GM12891 (cell line): ENCODE measurements at regions not wholly inside any gene's neighbourhood (a gene's known extent, or its start where the extent isn't known, plus 50 kb on each side); places are given as distances from the start of the nearest gene placed in this dataset.

Source experiments
- POLR2A ChIP-seq: IDR thresholded peaks from 2 replicates; pipeline ENCODE4 v1.6.1; 2011; ENCODE audit warnings: low read depth, low read length, control low read depth
- POLR2AphosphoS5 ChIP-seq: IDR thresholded peaks from 2 replicates; pipeline ENCODE4 v1.6.1; 2011; ENCODE audit warnings: low read depth, low read length, control low read depth
- TAF1 ChIP-seq: IDR thresholded peaks from 2 replicates; pipeline ENCODE4 v1.6.1; 2011; ENCODE audit warnings: low read depth, low read length, control low read depth

- TF ChIP-seq POLR2A (no peak), POLR2AphosphoS5 (no peak), TAF1 (no peak)
Observed at GRCh38 chr9:135035781-135036760, 51.4 kb upstream of the OLFM1 start.
